ENCODE measurements at regions not wholly inside any gene's neighbourhood (a gene's known extent, or its start where the extent isn't known, plus 50 kb on each side); places are given as distances from the start of the nearest gene placed in this dataset.
A peak's percentile ranks its signal among the peaks of the same experiment; 100 is the strongest.

DNA sequence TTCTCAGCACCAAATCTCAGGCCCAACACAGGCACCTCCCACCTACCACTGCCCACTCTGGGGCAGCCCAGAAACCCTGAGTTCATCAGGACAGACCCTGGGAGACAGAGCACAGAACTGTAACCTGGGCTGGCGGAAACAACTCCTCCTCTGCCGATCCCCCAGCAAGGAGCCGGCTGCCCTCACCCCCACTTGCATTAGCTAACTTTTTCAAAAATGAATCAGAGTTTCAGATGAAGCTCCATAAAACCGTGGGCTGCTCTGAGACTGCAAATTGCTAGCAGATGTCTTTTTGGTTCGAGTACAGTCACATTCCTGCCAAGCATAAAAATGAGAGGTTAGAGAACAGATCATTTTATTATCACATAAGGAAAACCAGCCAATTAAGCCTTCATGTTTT is 93.4 kb upstream of the PARD3 start:
- Histone ChIP-seq H3K4me3 (ENCODE audit: control insufficient read depth in 1 of 7, extremely low read depth in 1 of 7, insufficient read depth in 4 of 7, low read depth in 2 of 7, low read length in 6 of 7) (no peak overlapping the region), H3K27me3 (replicated peaks in 2 of 5; ENCODE audit: control insufficient read depth in 4 of 5, insufficient read depth in 5 of 5, low read length in 4 of 5) (peaks cover 0 to 16% (median 3%) of the 10 kb centered on the region in 5 experiments), H3K36me3 (ENCODE audit: control insufficient read depth in 4 of 4, insufficient read depth in 4 of 4, low read length in 3 of 4) (no peaks in the 10 kb centered on the region), H3K9me3 (ENCODE audit: control extremely low read depth in 1 of 5, control insufficient read depth in 4 of 5, insufficient read depth in 2 of 5, low read depth in 1 of 5, low read length in 4 of 5) (no peaks in the 10 kb centered on the region), H3K27ac (ENCODE audit: insufficient read depth in 1 of 2, low read depth in 1 of 2, low read length in 2 of 2, poor library complexity in 1 of 2, severe bottlenecking in 2 of 2) (no peak overlapping the region), H3K4me1 (ENCODE audit: control extremely low read depth in 1 of 4, control insufficient read depth in 4 of 4, insufficient read depth in 4 of 4, low read length in 3 of 4) (no peaks in the 10 kb centered on the region)
- no peak for DNase-seq
- ChIA-PET CTCF (interaction anchor here (1.3 kb wide), 1 partner anchor 31 kb away, joined by 3 read pairs; no protein-coding TSS in a partner anchor), POLR2A (interaction anchor here (0.6 kb wide), 1 partner anchor 57 kb away, joined by 3 read pairs; no protein-coding TSS in a partner anchor)
- 88% methylated on average over 5 of the region's 5 CpGs for WGBS (ENCODE audit: insufficient coverage)

DNA sequence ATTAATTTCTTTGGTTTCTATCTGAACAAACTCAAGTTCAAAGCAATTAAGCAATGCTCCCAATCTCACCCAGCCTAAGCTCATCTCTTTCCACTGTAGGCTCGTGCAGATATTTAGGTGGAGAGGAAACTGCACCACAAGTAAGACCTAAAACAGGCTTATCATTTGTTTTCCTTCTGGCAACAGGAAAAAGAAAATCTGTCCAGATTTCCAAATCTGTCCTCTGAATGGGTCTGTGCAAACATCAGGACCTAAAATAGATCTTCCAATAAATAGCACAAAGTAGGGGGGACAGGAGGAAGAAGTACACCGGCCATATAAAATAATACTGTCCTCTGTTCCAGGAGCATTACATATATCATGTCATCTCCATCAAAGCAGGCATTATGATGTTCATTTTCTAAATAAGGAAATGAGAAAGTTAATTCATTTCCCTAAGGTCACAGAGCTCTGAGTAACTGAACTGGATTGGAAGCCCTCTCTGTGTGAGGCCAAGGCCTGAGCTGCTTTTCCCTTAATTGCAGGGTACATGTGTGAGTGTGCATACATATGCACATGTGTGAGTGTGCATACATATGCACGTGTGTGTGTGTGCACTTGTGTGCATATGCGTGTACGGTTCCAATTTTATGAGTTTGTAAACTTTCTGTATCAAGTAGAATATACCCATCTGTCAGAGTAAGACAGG is 92.8 kb upstream of the PARD3 start:
- H3K4me1 ChIP-seq (ENCODE audit: control extremely low read depth in 1 of 4, control insufficient read depth in 4 of 4, insufficient read depth in 4 of 4, low read length in 3 of 4) = no peaks in the 10 kb centered on the region
- H3K4me3 ChIP-seq (ENCODE audit: control insufficient read depth in 1 of 7, extremely low read depth in 1 of 7, insufficient read depth in 4 of 7, low read depth in 2 of 7, low read length in 6 of 7) = no peak overlapping the region
- DNase-seq = no peak
- no peaks in the 10 kb centered on the region for H3K36me3 ChIP-seq (ENCODE audit: control insufficient read depth in 4 of 4, insufficient read depth in 4 of 4, low read length in 3 of 4)
- no peak overlapping the region for H3K27ac ChIP-seq (ENCODE audit: insufficient read depth in 1 of 2, low read depth in 1 of 2, low read length in 2 of 2, poor library complexity in 1 of 2, severe bottlenecking in 2 of 2)
- 25% methylated on average over 1 of the region's 5 CpGs for WGBS (ENCODE audit: insufficient coverage)
- ChIA-PET POLR2A (no interaction called here), CTCF (no interaction called here)
- peaks cover 0 to 16% (median 3%) of the 10 kb centered on the region in 5 experiments for H3K27me3 ChIP-seq (replicated peaks in 2 of 5; ENCODE audit: control insufficient read depth in 4 of 5, insufficient read depth in 5 of 5, low read length in 4 of 5)
- H3K9me3 ChIP-seq (ENCODE audit: control extremely low read depth in 1 of 5, control insufficient read depth in 4 of 5, insufficient read depth in 2 of 5, low read depth in 1 of 5, low read length in 4 of 5) = no peaks in the 10 kb centered on the region

DNA sequence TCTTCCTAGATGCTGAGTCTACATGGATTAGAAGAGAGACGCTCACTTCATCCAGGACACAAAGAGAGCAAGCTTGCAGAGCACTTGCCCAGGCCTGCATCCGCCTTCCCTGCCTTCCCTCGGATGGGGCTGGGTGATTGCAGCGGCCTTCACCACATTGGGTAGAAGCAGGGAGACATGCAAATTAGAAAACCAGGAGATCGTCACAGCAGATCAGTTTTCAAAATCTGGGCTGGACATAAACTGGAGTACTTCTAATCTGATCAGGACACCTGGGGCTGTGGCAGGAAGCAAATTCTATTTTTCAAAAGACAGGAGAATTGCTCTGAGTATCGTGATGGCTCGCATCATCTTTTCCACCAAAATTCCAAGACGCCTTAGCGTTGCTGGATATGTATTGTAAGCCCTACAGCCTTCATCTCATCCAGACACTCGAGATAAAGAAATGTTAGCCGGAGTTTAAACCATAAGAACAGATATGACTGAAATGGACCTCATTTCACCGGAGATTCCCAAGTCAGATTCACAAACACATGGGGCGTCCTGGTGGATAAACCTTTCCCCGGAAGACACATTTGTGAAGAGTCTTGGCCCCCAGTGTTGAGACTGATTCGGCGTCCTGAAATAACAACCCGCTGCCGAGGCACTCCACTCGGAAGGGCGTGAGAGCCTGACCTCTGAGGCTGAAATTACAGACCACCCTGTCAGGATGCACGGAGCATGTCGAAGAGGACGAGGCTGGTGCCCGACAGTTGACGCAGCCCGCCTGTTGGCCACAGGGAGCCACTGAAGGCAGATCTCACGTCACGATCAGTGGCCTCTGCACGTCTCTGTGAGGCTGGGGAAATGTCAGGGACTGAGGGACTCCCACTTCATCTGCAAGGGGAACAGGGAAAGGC is 91.2 kb upstream of the PARD3 start:
- no peak overlapping the region for H3K27ac ChIP-seq (ENCODE audit: insufficient read depth in 1 of 2, low read depth in 1 of 2, low read length in 2 of 2, poor library complexity in 1 of 2, severe bottlenecking in 2 of 2)
- 75% methylated on average over 29 of the region's 29 CpGs for WGBS (ENCODE audit: insufficient coverage)
- H3K9me3 ChIP-seq (ENCODE audit: control extremely low read depth in 1 of 5, control insufficient read depth in 4 of 5, insufficient read depth in 2 of 5, low read depth in 1 of 5, low read length in 4 of 5) = no peaks in the 10 kb centered on the region
- CTCF ChIA-PET = no interaction called here
- peak in 1 of 3 donors; percentile 1 for DNase-seq
- H3K4me3 ChIP-seq (ENCODE audit: control insufficient read depth in 1 of 7, extremely low read depth in 1 of 7, insufficient read depth in 4 of 7, low read depth in 2 of 7, low read length in 6 of 7) = no peak overlapping the region
- POLR2A ChIA-PET = no interaction called here
- H3K4me1 ChIP-seq (ENCODE audit: control extremely low read depth in 1 of 4, control insufficient read depth in 4 of 4, insufficient read depth in 4 of 4, low read length in 3 of 4) = no peaks in the 10 kb centered on the region
- H3K27me3 ChIP-seq (replicated peaks in 2 of 5; ENCODE audit: control insufficient read depth in 4 of 5, insufficient read depth in 5 of 5, low read length in 4 of 5) = peaks cover 0 to 16% (median 3%) of the 10 kb centered on the region in 5 experiments
- H3K36me3 ChIP-seq (ENCODE audit: control insufficient read depth in 4 of 4, insufficient read depth in 4 of 4, low read length in 3 of 4) = no peaks in the 10 kb centered on the region

DNA sequence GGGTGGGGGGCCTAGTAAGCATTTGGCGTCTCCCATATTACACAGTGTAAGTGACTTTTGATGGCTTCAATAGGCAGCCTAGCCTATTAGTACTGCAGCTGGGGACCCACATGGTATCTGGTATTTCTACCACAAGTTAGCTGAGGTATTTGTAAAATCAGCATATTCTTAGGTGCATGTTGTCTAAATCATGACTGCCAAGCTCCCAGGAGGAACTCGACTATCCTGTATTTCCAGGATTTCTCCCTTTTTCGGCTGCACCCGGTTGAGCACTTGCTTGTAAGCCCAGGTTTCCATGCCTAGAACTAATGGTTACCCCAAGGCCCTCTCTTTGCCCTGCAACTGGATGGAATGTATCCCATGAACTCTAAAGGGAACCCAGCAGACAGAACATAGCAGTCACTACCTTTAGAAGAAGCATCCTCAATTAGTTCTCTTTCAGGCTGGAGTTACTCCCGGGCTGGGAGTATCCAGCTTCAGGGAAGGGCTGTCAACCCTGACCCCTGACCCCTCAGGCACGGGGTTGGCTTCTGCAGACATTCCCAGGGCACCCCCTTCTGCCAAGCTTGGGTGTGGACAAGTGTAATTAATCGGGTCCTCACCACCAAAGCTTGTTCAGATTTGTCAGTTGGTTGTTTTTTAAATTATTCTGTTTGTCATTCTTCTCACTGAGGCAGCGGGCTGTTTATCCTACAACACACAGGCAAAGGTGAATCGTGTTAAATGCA is 90.3 kb upstream of the PARD3 start:
- Histone ChIP-seq H3K27ac (ENCODE audit: insufficient read depth in 1 of 2, low read depth in 1 of 2, low read length in 2 of 2, poor library complexity in 1 of 2, severe bottlenecking in 2 of 2) (no peak overlapping the region), H3K9me3 (ENCODE audit: control extremely low read depth in 1 of 5, control insufficient read depth in 4 of 5, insufficient read depth in 2 of 5, low read depth in 1 of 5, low read length in 4 of 5) (no peaks in the 10 kb centered on the region), H3K36me3 (ENCODE audit: control insufficient read depth in 4 of 4, insufficient read depth in 4 of 4, low read length in 3 of 4) (no peaks in the 10 kb centered on the region), H3K27me3 (replicated peaks in 2 of 5; ENCODE audit: control insufficient read depth in 4 of 5, insufficient read depth in 5 of 5, low read length in 4 of 5) (peaks cover 0 to 16% (median 3%) of the 10 kb centered on the region in 5 experiments), H3K4me3 (ENCODE audit: control insufficient read depth in 1 of 7, extremely low read depth in 1 of 7, insufficient read depth in 4 of 7, low read depth in 2 of 7, low read length in 6 of 7) (no peak overlapping the region), H3K4me1 (ENCODE audit: control extremely low read depth in 1 of 4, control insufficient read depth in 4 of 4, insufficient read depth in 4 of 4, low read length in 3 of 4) (no peaks in the 10 kb centered on the region)
- POLR2A ChIA-PET = no interaction called here
- CTCF ChIA-PET = no interaction called here
- 85% methylated on average over 6 of the region's 9 CpGs for WGBS (ENCODE audit: insufficient coverage)
- no peak for DNase-seq

DNA sequence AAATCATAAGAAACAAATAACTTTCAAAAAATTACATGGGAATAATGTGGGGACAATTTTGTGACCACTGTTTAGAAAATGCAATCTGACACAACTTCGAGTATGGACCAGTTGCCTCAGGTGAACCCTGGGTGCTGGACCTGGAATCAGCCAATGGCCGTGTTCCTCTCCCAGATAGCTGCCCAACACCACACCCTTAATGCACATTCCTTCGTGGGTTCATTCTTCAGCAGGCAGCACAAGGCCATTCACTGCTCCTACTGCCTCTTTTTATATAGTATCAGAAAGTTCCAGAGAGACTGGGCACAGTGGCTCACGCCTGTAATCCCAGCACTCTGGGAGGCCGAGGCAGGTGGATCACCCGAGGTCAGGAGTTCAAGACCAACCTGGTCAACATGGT is 89.1 kb upstream of the PARD3 start:
- Histone ChIP-seq H3K27ac (ENCODE audit: insufficient read depth in 1 of 2, low read depth in 1 of 2, low read length in 2 of 2, poor library complexity in 1 of 2, severe bottlenecking in 2 of 2) (no peak overlapping the region), H3K36me3 (ENCODE audit: control insufficient read depth in 4 of 4, insufficient read depth in 4 of 4, low read length in 3 of 4) (no peaks in the 10 kb centered on the region), H3K4me1 (ENCODE audit: control extremely low read depth in 1 of 4, control insufficient read depth in 4 of 4, insufficient read depth in 4 of 4, low read length in 3 of 4) (no peaks in the 10 kb centered on the region), H3K9me3 (ENCODE audit: control extremely low read depth in 1 of 5, control insufficient read depth in 4 of 5, insufficient read depth in 2 of 5, low read depth in 1 of 5, low read length in 4 of 5) (no peaks in the 10 kb centered on the region), H3K4me3 (ENCODE audit: control insufficient read depth in 1 of 7, extremely low read depth in 1 of 7, insufficient read depth in 4 of 7, low read depth in 2 of 7, low read length in 6 of 7) (no peak overlapping the region), H3K27me3 (replicated peaks in 2 of 5; ENCODE audit: control insufficient read depth in 4 of 5, insufficient read depth in 5 of 5, low read length in 4 of 5) (peaks cover 0 to 16% (median 3%) of the 10 kb centered on the region in 5 experiments)
- POLR2A ChIA-PET = no interaction called here
- no peak for DNase-seq
- 93% methylated on average over 4 of the region's 6 CpGs for WGBS (ENCODE audit: insufficient coverage)
- CTCF ChIA-PET = no interaction called here

GRCh38 chr10:34899161-34899560 is 84.1 kb upstream of the PARD3 start:
- ChIA-PET POLR2A (interaction anchor here (0.5 to 0.6 kb wide), 2 partner anchors 65 to 239 kb away, joined by 5 to 6 read pairs; no protein-coding TSS in a partner anchor), CTCF (no interaction called here)
- no peak overlapping the region for H3K4me3 ChIP-seq (ENCODE audit: control insufficient read depth in 1 of 7, extremely low read depth in 1 of 7, insufficient read depth in 4 of 7, low read depth in 2 of 7, low read length in 6 of 7)
- no peaks in the 10 kb centered on the region for H3K4me1 ChIP-seq (ENCODE audit: control extremely low read depth in 1 of 4, control insufficient read depth in 4 of 4, insufficient read depth in 4 of 4, low read length in 3 of 4)
- no peaks in the 10 kb centered on the region for H3K9me3 ChIP-seq (ENCODE audit: control extremely low read depth in 1 of 5, control insufficient read depth in 4 of 5, insufficient read depth in 2 of 5, low read depth in 1 of 5, low read length in 4 of 5)
- DNase-seq = no peak
- WGBS (ENCODE audit: insufficient coverage) = 100% methylated on average over 5 of the region's 8 CpGs
- H3K27ac ChIP-seq (ENCODE audit: insufficient read depth in 1 of 2, low read depth in 1 of 2, low read length in 2 of 2, poor library complexity in 1 of 2, severe bottlenecking in 2 of 2) = no peak overlapping the region
- H3K36me3 ChIP-seq (ENCODE audit: control insufficient read depth in 4 of 4, insufficient read depth in 4 of 4, low read length in 3 of 4) = no peaks in the 10 kb centered on the region
- H3K27me3 ChIP-seq (replicated peaks in 2 of 5; ENCODE audit: control insufficient read depth in 4 of 5, insufficient read depth in 5 of 5, low read length in 4 of 5) = peaks cover 0 to under 1% (median 0%) of the 10 kb centered on the region in 5 experiments
